A549 (cell line): ENCODE measurements at regions not wholly inside any gene's neighbourhood (a gene's known extent, or its start where the extent isn't known, plus 50 kb on each side); places are given as distances from the start of the nearest gene placed in this dataset.

Experiments
- CHD2 ChIP-seq: fragments of 150-350 bp; IDR thresholded peaks from 2 replicates; pipeline ENCODE4 v1.6.1; 2014; ENCODE audit warnings: low read length; ENCODE audit not compliant: partially characterized antibody
- EP300 ChIP-seq, 2 experiments: fragments of >200 bp; sonication (Bioruptor Twin); formaldehyde crosslinking; IDR thresholded peaks; 2 replicates in 1 of 2; 3 replicates in 1 of 2; pipeline ENCODE4 v1.6.1; 2016 to 2017
- JUNB ChIP-seq: fragments of >200 bp; sonication (Bioruptor Twin); formaldehyde crosslinking; IDR thresholded peaks from 2 replicates; pipeline ENCODE4 v1.6.1; 2016
- MYC ChIP-seq: IDR thresholded peaks from 2 replicates; pipeline ENCODE4 v1.6.1; 2012; ENCODE audit warnings: mild to moderate bottlenecking, inconsistent platforms, low read length, improper control_type of control experiment, borderline replicate concordance
- PHF8 ChIP-seq: fragments of 200-600 bp; sonication (generic); IDR thresholded peaks from 2 replicates; pipeline ENCODE4 v1.6.1; 2016; ENCODE audit warnings: low read depth, mild to moderate bottlenecking, antibody characterized with exemption, moderate library complexity, borderline replicate concordance
- POLR2A ChIP-seq: IDR thresholded peaks from 2 replicates; pipeline ENCODE4 v1.6.1; 2012; ENCODE audit warnings: mild to moderate bottlenecking, low read length
- RFX5 ChIP-seq: fragments of 450-650 bp; IDR thresholded peaks from 2 replicates; pipeline ENCODE4 v1.7.1; 2014; ENCODE audit warnings: antibody characterized with exemption, mild to moderate bottlenecking, moderate library complexity
- SMC3 ChIP-seq: fragments of >200 bp; sonication (Bioruptor Twin); formaldehyde crosslinking; IDR thresholded peaks from 3 replicates; pipeline ENCODE4 v1.6.1; 2018; ENCODE audit warnings: inconsistent platforms
- TF ChIP-seq, protein P1 (sequence below): fragments of >200 bp; sonication (Bioruptor Twin); formaldehyde crosslinking; IDR thresholded peaks from 3 replicates; pipeline ENCODE4 v1.5.1; 2016
- TF ChIP-seq, protein P2 (sequence below): IDR thresholded peaks from 2 replicates; pipeline ENCODE4 v1.6.1; 2012
- TF ChIP-seq, protein P3 (sequence below): IDR thresholded peaks from 2 replicates; pipeline ENCODE4 v1.6.1; 2012
- TF ChIP-seq, protein P4 (sequence below): fragments of 200-600 bp; sonication (generic); IDR thresholded peaks from 2 replicates; pipeline ENCODE4 v1.6.1; 2016; ENCODE audit warnings: antibody characterized with exemption, mild to moderate bottlenecking, moderate library complexity

DNA sequence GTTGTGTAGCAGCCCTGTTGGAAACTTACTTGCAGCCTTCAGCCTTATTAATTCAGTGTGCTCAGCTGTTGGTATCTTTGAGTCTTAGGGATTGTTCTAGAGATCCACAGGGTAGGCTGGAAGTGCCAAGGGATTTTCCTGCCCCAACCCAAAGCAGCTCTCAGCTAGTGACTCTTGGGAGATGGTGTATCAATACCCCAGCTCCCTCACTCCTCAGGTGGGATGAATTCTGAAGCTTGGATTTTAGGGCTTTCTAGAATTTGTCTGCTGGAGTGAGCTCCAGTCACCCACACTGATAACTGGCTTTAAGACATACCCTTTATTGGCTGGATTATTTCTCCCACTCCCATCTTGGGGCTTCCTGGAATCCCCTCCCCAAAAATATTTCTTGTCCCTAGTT is 493.0 kb downstream of the MN1 start:
- TF ChIP-seq, protein P1, sequence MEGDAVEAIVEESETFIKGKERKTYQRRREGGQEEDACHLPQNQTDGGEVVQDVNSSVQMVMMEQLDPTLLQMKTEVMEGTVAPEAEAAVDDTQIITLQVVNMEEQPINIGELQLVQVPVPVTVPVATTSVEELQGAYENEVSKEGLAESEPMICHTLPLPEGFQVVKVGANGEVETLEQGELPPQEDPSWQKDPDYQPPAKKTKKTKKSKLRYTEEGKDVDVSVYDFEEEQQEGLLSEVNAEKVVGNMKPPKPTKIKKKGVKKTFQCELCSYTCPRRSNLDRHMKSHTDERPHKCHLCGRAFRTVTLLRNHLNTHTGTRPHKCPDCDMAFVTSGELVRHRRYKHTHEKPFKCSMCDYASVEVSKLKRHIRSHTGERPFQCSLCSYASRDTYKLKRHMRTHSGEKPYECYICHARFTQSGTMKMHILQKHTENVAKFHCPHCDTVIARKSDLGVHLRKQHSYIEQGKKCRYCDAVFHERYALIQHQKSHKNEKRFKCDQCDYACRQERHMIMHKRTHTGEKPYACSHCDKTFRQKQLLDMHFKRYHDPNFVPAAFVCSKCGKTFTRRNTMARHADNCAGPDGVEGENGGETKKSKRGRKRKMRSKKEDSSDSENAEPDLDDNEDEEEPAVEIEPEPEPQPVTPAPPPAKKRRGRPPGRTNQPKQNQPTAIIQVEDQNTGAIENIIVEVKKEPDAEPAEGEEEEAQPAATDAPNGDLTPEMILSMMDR = no peak
- no peak for TF ChIP-seq SMC3
- TF ChIP-seq EP300 (IDR thresholded peaks at IDR 0.05) = no peak
- TF ChIP-seq MYC = no peak
- TF ChIP-seq, protein P2, sequence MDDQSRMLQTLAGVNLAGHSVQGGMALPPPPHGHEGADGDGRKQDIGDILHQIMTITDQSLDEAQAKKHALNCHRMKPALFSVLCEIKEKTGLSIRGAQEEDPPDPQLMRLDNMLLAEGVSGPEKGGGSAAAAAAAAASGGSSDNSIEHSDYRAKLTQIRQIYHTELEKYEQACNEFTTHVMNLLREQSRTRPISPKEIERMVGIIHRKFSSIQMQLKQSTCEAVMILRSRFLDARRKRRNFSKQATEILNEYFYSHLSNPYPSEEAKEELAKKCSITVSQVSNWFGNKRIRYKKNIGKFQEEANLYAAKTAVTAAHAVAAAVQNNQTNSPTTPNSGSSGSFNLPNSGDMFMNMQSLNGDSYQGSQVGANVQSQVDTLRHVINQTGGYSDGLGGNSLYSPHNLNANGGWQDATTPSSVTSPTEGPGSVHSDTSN = no peak
- no peak for TF ChIP-seq PHF8
- TF ChIP-seq, protein P3, sequence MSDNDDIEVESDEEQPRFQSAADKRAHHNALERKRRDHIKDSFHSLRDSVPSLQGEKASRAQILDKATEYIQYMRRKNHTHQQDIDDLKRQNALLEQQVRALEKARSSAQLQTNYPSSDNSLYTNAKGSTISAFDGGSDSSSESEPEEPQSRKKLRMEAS = no peak
- no peak for TF ChIP-seq POLR2A
- TF ChIP-seq RFX5 = no peak
- TF ChIP-seq, protein P4, sequence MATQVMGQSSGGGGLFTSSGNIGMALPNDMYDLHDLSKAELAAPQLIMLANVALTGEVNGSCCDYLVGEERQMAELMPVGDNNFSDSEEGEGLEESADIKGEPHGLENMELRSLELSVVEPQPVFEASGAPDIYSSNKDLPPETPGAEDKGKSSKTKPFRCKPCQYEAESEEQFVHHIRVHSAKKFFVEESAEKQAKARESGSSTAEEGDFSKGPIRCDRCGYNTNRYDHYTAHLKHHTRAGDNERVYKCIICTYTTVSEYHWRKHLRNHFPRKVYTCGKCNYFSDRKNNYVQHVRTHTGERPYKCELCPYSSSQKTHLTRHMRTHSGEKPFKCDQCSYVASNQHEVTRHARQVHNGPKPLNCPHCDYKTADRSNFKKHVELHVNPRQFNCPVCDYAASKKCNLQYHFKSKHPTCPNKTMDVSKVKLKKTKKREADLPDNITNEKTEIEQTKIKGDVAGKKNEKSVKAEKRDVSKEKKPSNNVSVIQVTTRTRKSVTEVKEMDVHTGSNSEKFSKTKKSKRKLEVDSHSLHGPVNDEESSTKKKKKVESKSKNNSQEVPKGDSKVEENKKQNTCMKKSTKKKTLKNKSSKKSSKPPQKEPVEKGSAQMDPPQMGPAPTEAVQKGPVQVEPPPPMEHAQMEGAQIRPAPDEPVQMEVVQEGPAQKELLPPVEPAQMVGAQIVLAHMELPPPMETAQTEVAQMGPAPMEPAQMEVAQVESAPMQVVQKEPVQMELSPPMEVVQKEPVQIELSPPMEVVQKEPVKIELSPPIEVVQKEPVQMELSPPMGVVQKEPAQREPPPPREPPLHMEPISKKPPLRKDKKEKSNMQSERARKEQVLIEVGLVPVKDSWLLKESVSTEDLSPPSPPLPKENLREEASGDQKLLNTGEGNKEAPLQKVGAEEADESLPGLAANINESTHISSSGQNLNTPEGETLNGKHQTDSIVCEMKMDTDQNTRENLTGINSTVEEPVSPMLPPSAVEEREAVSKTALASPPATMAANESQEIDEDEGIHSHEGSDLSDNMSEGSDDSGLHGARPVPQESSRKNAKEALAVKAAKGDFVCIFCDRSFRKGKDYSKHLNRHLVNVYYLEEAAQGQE = no peak
- no peak for TF ChIP-seq JUNB
- no peak for TF ChIP-seq CHD2
